ENCODE measurements at regions not wholly inside any gene's neighbourhood (a gene's known extent, or its start where the extent isn't known, plus 50 kb on each side); places are given as distances from the start of the nearest gene placed in this dataset.

DNA sequence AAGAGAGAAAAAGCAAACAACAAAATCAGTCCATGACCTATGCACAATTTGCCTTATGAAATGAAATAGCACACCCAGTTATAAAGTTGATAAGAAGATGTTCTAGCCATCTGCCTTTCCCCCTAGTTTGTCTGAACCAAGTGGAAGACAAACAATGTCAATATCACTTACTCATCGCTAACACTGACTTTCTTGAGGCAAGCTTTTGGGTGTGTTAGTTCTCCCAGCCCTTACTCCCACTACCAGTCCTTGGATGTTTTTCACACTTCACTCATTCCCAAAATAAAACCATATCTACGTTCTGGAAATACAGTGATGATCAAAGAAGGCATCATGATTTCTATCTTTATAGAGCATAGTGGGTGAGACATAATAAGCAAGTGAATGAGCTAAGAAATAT lies 393.8 kb downstream of the PCDH20 start:
- no peak for DNase-seq

DNA sequence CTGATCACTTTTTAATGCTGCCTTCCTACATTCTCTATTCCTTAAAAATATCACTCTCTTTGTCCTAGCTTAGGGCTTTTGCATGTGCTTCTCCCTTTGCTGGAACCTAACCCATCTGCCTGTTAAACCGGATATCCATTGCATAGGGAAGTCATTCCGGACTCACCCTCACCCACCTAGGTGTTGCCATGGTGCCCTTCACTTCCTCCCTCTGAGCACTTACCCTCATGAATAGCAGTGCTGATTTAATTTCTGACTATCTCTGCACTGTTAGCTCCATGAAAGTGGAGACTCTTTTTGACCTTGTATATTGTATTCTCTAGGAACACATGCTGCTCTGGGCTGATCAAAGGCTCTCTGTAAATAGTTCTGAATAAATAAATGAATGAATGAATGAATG lies 401.9 kb downstream of the PCDH20 start:
- DNase-seq: no peak

DNA sequence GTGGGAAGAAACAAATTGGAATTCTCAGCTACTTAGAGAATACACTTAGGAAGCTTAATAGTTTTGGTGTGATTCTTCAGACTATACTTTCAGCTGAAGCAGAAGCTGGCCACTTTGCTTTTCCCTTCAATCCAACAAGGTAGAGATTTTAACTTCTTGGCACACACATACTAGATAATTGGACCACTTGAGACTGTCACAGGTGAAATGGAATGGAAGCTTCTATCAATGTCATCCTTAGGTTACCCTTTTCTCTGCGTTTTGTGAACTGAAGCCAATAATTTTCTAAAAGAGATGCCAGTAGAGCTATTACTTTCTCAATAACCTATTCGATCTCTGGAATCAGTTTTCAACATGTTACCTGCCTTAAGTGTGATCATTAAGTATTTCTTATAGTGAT lies 405.3 kb downstream of the PCDH20 start:
- no peak for DNase-seq

DNA sequence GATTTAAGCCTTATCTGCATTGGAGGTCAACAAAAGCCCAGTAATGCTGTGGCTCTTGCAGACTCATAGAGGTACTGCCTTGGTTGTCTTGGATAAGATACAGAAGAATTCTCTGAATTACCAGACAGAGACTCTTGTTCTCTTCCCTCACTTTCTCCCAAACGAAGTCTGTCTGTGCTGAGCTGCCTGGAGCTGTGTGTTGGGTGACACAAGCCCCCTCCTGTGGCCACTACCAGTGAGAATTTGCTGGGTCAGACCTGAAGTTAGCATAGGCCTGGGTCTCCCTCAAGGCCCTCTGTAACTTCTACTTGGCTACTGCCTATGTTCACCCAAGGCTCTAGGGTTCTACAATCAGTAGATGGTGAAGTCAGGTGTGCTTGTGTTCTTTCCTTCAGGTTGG lies 413.0 kb downstream of the PCDH20 start:
- no peak for DNase-seq

DNA sequence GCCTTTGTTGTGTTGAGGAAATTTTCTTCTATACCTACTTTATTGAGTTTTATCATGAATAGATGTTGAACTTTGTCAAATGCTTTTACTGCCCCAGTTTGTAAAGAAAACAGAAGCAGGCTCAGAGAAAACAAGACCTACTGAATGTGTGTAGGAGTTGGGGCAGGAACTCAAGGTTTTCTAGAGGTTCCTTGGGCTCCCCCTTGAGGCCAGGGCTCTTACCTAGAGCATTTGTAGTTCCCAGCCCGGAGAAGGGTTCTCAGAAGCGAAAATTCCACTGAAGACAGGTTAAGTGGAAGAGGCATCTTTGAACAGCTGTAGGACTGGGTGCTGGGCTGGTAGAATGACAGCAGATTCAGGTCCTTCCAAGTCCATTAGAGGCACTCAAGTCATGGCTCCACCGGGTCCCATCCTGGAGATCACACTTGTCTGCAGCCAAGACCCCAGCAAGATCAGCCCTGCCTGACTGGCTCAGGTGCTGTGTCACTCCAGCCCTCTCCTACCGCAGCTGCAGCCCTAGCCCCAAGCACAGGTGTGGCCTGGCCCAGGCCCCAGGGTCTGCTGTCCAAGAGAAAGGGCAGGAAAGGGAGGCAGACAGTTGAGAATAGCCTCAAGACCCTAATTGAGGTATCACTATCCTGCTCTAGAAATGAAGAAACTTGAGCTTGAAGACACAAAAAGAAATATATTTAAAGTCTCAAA lies 425.5 kb downstream of the PCDH20 start:
- no peak for DNase-seq

DNA sequence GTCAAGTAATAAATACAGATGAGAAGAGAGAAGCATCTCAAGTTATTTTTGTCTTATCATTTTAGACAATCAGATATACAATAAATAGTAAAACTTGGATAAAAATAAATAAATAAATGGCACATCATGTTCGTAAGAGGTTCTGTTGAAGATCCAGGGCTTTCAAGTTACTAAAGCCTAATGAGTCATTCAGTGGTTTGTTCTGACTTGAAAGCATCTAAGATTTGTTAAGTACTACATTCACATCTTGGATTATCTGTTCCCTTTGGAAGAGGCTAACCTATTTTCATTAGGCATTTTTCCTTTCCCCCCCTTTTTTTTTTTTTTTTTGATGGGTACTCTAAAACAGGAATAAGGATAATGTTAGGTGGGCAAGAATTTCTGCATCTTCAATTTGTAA lies 429.3 kb downstream of the PCDH20 start:
- no peak for DNase-seq

DNA sequence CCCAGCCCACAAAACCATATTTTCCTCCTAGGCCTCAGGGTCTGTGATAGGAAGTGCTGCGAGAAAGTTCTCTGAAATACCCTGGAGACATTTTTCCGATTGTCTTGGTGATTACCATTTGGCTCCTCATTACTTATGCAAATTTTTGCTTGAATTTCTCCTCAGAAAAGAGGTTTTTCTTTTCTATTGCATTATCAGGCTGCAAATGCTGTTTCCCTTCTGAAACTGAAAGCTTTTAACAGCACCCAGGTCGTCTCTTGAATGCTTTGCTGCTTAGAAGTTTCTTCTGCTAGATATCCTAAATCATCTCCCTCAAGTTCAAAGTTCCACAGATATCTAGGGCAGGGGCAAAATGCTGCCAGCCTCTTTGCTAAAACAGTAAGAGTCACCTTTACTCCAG lies 434.2 kb downstream of the PCDH20 start:
- DNase-seq: no peak

DNA sequence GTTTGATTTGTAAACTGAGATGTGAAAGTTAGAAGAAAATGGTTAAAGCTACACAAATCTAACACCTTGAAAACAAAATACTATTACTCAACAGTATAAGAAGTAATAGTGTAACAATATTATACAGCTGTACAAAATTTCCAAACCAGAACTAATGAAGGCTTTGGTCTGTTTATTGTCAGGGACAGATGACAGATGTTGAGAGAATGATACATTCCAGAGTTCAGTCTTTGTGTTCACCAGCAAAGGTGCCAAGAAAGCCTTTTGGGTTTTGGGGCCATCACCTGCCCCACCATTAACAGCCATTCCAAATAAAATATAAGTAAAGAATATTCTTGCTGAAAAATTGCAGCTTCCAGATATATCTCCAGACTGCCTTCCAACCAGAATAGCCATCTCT lies 439.3 kb downstream of the PCDH20 start:
- DNase-seq: no peak

DNA sequence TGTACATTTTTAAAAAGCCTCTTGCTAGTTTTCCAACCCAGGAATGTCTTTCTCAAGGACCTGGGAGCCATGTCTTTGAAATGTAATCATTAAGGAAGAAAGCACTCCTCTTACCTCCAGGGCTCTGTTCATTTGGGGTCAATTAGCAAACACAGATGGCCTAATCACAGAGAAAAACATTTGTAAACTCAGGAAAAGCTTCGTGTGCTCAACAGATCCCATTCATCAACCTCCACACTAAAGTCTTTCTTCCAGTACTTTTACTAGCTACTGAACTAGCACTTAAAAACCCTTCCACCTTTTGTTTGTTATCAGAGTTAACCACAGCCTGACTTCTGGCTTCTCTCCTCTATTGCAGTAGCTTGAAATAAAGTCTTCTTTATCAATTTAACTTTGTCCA lies 441.4 kb downstream of the PCDH20 start:
- DNase-seq: no peak

GRCh38 chr13:60973529-60973928 lies 442.1 kb downstream of the PCDH20 start:
- DNase-seq: no peak

- no peak for DNase-seq
Measured at GRCh38 chr13:60970736-60971135, 444.9 kb downstream of the PCDH20 start.

DNA sequence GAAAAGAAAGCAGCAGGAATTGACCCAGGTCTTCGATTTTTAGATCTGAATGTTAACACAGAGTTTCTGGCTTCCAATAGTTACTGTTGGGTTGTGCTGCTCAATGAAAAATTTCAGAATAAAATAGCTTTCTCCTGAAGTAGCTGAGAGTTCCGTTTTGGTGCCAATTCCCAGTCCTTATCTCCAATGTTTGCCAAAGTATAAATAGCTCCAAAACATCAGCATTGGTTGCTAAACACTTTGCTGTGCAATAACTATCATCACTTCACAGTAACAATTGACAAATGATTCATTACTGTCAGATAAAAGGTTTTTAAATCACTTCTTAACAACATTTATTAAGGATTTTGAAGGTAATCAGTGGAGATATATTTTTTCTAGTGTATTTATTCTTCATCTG lies 446.0 kb downstream of the PCDH20 start:
- no peak for DNase-seq

- DNase-seq: no peak
Measured at GRCh38 chr13:60959427-60959826, 456.2 kb downstream of the PCDH20 start.

DNA sequence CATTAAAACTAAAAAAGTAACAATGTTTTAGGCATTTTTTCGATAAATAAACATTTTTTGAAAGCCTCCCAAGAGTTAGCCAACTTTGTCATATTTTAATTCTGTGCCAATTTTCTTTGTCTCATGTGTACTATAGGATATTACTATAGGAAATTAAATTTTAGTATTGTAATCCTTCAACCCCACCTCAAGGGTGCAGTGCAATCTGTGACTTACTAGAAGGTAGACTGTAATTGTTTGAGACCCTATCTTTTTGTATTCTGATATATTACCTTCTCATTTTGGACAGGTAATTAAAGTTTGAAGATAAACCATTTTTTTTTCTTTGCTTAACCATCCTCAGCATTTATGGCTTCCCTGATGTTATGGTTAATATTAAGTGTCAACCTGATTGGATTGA lies 457.8 kb downstream of the PCDH20 start:
- DNase-seq: no peak

- DNase-seq: no peak
Measured at GRCh38 chr13:60945396-60945795, 470.3 kb downstream of the PCDH20 start.

DNA sequence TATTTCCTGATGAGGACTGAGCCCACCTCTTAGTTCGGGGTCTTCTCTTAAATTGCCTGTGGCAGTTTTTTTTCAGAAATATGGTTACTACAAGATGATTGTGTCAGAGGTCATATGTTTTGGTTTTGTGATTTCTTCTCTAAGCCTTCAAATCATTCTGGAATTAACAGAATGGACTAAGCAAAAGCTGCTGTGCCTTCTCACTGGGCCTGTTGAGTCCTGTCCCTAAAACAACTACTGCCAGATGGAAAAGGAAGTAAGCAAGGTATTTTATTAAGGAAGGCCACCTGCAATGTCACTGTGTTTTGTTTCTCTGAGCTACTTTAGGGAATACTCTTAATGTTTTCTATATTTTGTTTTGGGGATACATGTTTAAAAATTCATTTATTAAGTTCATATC lies 470.8 kb downstream of the PCDH20 start:
- no peak for DNase-seq

GRCh38 chr13:60944016-60944415 lies 471.6 kb downstream of the PCDH20 start:
- DNase-seq: no peak

DNA sequence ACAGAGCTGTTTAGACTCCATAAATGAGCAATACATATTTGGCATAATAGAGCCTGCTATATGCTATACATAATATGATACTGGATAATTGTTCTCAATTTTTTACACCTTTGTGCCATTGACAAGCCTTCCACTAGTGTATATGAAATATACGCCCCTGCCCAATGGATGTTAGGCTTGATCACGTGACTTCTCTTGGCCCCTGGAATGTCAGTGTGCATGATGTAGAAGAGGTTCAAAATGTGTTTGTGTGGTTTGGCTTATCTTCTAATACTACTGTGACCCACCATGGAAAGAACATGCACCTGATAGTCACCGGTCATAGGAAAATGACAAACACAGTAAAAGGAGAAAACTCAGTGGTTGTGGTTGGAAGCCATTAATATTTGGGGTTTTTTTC lies 479.4 kb downstream of the PCDH20 start:
- no peak for DNase-seq

DNA sequence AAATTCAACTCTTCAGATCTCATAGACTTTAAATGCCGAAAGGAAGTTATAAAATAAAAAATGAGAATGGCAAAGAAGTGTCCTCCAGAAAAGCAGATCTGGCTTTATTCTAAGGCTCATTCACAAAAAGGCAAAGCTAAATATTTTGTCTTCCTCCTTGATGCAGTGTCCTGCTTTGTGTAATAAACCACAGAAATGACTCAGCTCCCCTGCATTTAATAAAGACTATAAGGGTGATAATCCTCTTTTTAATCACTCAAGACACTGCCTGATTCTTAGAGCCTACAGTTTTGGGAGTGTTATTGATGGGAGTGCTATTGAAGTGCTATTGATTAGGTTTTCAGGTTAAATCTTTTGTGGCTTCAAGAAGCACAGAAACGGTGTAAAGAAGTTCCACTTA lies 482.0 kb downstream of the PCDH20 start:
- DNase-seq: no peak

GRCh38 chr13:60931858-60932546 lies 483.6 kb downstream of the PCDH20 start:
- DNase-seq: no peak

DNA sequence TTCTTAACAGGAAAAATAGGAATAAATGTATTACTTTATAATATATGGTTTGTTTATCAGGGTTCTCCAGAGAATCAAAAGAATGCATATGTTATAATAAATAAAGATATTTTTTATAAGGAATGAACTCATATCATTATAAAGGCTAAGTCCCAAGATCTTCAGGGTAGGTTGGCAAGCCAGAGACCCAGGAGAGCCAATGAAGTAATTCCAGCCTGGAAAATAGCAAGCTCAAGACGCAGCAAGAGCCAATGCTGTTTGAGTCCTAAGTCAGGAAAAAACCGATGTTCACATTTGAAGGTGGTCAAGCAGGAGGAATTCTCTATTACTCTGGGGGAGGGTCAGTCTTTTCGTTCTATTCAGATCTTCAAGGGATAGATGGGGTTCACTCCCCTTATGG lies 490.0 kb downstream of the PCDH20 start:
- no peak for DNase-seq

DNA sequence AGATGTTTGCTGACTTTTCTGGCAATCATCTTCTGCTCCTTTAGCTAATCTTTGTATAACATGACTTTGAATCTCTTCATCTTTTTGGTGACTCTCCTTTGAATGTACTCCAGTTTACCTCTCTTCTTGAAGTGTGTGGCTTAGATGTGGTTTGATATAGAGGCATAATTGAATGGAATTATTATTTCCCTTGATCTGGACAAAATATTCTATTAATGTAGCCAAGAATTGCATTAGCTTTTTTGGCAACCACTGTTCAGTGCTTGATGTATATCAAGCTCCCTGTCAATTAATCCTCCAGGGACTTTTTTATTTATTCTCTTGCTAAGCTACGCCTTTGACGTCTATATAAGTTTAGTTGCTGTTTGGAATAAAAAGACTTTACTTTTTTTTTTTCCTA lies 490.8 kb downstream of the PCDH20 start:
- DNase-seq: no peak

GRCh38 chr13:60922576-60923231 lies 492.9 kb downstream of the PCDH20 start:
- no peak for DNase-seq

GRCh38 chr13:60893801-60894200 lies 496.8 kb downstream of the TDRD3 start:
- no peak for DNase-seq

DNA sequence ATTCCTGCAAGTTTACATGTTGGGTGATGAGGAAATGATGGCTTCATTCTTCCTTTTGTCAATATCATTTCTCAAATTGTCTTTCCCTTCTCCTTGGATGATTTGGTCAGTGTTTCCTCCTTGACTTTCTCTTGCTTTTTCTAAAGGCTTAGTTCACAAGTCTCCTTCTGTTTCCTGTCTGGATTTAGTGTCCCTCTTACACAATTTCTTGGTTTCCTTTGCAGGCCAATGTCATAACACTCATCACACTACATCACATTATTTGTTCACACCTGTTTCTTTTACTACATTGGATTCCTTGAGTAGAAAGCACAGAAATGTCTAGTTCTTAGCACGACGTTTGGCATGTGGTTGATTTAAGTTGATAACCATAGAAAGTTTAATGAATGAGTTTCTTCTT lies 490.7 kb downstream of the TDRD3 start:
- no peak for DNase-seq
